ENCODE measurements at regions not wholly inside any gene's neighbourhood (a gene's known extent, or its start where the extent isn't known, plus 50 kb on each side); places are given as distances from the start of the nearest gene placed in this dataset.

GRCh38 chr4:25551605-25552004 lies 104.0 kb upstream of the SLC34A2 start:
- no peak for TF ChIP-seq EZH2 (IDR thresholded peaks at IDR 0.05; ENCODE audit: insufficient read depth, low read length)
- TF ChIP-seq CTCF (IDR thresholded peaks at IDR 0.05; ENCODE audit: insufficient read depth, low read depth, low read length) = no peak
- H3K4me1 ChIP-seq (ENCODE audit: insufficient read depth, low read length) = no peaks in the 10 kb centered on the region
- H3K4me3 ChIP-seq (ENCODE audit: insufficient read depth, low read depth, low read length) = no peak overlapping the region
- no peak overlapping the region for H3K4me2 ChIP-seq (ENCODE audit: low read length)
- H3K36me3 Mint-ChIP-seq (ENCODE audit: low read depth, unreplicated experiment) = no peaks in the 10 kb centered on the region
- H3K27me3 ChIP-seq (ENCODE audit: insufficient read depth, low read length) = no peaks in the 10 kb centered on the region
- no peak overlapping the region for H3K9ac ChIP-seq (ENCODE audit: low read length)
- FAIRE-seq (no peak), DNase-seq (ENCODE audit: low read depth) (no peak)
- H3K4me3 Mint-ChIP-seq (ENCODE audit: unreplicated experiment) = no peak overlapping the region
- no peaks in the 10 kb centered on the region for H3K79me2 ChIP-seq (ENCODE audit: insufficient read depth, low read length)
- no peaks in the 10 kb centered on the region for H3K4me1 Mint-ChIP-seq (ENCODE audit: low read depth, unreplicated experiment)
- no peaks in the 10 kb centered on the region for H3K9me3 ChIP-seq (ENCODE audit: insufficient read depth, low read depth, low read length)
- peaks cover 8% of the 10 kb centered on the region for H3K27me3 Mint-ChIP-seq (ENCODE audit: low read depth, unreplicated experiment)
- H3K27ac ChIP-seq (ENCODE audit: low read depth, low read length) = no peak overlapping the region
- no peak overlapping the region for H3K27ac Mint-ChIP-seq (ENCODE audit: unreplicated experiment)
- no peaks in the 10 kb centered on the region for H3K36me3 ChIP-seq (ENCODE audit: insufficient read depth, low read length)
- H3K9me3 Mint-ChIP-seq (ENCODE audit: unreplicated experiment) = no peaks in the 10 kb centered on the region
- H4K20me1 ChIP-seq (ENCODE audit: insufficient read depth, low read length) = no peaks in the 10 kb centered on the region
- no peak overlapping the region for H2AFZ ChIP-seq (ENCODE audit: low read depth, low read length)

- H3K9ac ChIP-seq (ENCODE audit: low read length) = no peak overlapping the region
- no peak for TF ChIP-seq EZH2 (IDR thresholded peaks at IDR 0.05; ENCODE audit: insufficient read depth, low read length)
- TF ChIP-seq CTCF (IDR thresholded peaks at IDR 0.05; ENCODE audit: insufficient read depth, low read depth, low read length) = no peak
- no peaks in the 10 kb centered on the region for H3K36me3 ChIP-seq (ENCODE audit: insufficient read depth, low read length)
- no peaks in the 10 kb centered on the region for H3K27me3 ChIP-seq (ENCODE audit: insufficient read depth, low read length)
- H3K27me3 Mint-ChIP-seq (ENCODE audit: low read depth, unreplicated experiment) = peaks cover 11% of the 10 kb centered on the region
- no peaks in the 10 kb centered on the region for H3K9me3 ChIP-seq (ENCODE audit: insufficient read depth, low read depth, low read length)
- H2AFZ ChIP-seq (ENCODE audit: low read depth, low read length) = peak overlapping the region; percentile 66
- no peak for FAIRE-seq
- no peak overlapping the region for H3K27ac ChIP-seq (ENCODE audit: low read depth, low read length)
- H3K4me2 ChIP-seq (ENCODE audit: low read length) = peak overlapping the region; percentile 78
- no peaks in the 10 kb centered on the region for H3K79me2 ChIP-seq (ENCODE audit: insufficient read depth, low read length)
- H3K4me1 ChIP-seq (ENCODE audit: insufficient read depth, low read length) = no peaks in the 10 kb centered on the region
- H3K4me1 Mint-ChIP-seq (ENCODE audit: low read depth, unreplicated experiment) = no peaks in the 10 kb centered on the region
- no peaks in the 10 kb centered on the region for H3K9me3 Mint-ChIP-seq (ENCODE audit: unreplicated experiment)
- H3K36me3 Mint-ChIP-seq (ENCODE audit: low read depth, unreplicated experiment) = no peaks in the 10 kb centered on the region
- DNase-seq (ENCODE audit: low read depth) = no peak
- no peak overlapping the region for H3K27ac Mint-ChIP-seq (ENCODE audit: unreplicated experiment)
- H3K4me3 ChIP-seq (ENCODE audit: insufficient read depth, low read depth, low read length) = no peak overlapping the region
- H3K4me3 Mint-ChIP-seq (ENCODE audit: unreplicated experiment) = no peak overlapping the region
- H4K20me1 ChIP-seq (ENCODE audit: insufficient read depth, low read length) = no peaks in the 10 kb centered on the region
Observed at GRCh38 chr4:25552580-25553271, 102.9 kb upstream of the SLC34A2 start.

GRCh38 chr4:25559508-25559907 lies 96.1 kb upstream of the SLC34A2 start:
- Histone ChIP-seq H3K4me2 (ENCODE audit: low read length) (no peak overlapping the region), H3K4me1 (ENCODE audit: insufficient read depth, low read length) (no peaks in the 10 kb centered on the region), H3K4me3 (ENCODE audit: insufficient read depth, low read depth, low read length) (no peak overlapping the region), H3K27ac (ENCODE audit: low read depth, low read length) (no peak overlapping the region), H3K27me3 (ENCODE audit: insufficient read depth, low read length) (no peaks in the 10 kb centered on the region), H3K9me3 (ENCODE audit: insufficient read depth, low read depth, low read length) (no peaks in the 10 kb centered on the region), H3K9ac (ENCODE audit: low read length) (no peak overlapping the region), H3K79me2 (ENCODE audit: insufficient read depth, low read length) (no peaks in the 10 kb centered on the region), H4K20me1 (ENCODE audit: insufficient read depth, low read length) (no peaks in the 10 kb centered on the region), H3K36me3 (ENCODE audit: insufficient read depth, low read length) (no peaks in the 10 kb centered on the region), H2AFZ (ENCODE audit: low read depth, low read length) (no peak overlapping the region)
- DNase-seq (ENCODE audit: low read depth) (no peak), FAIRE-seq (no peak)
- Mint-ChIP-seq H3K4me1 (ENCODE audit: low read depth, unreplicated experiment) (no peaks in the 10 kb centered on the region), H3K27me3 (ENCODE audit: low read depth, unreplicated experiment) (peaks cover 14% of the 10 kb centered on the region), H3K27ac (ENCODE audit: unreplicated experiment) (no peak overlapping the region), H3K36me3 (ENCODE audit: low read depth, unreplicated experiment) (no peaks in the 10 kb centered on the region), H3K9me3 (ENCODE audit: unreplicated experiment) (peaks cover 3% of the 10 kb centered on the region), H3K4me3 (ENCODE audit: unreplicated experiment) (no peak overlapping the region)
- no peak for TF ChIP-seq EZH2 (IDR thresholded peaks at IDR 0.05; ENCODE audit: insufficient read depth, low read length)
- no peak for TF ChIP-seq CTCF (IDR thresholded peaks at IDR 0.05; ENCODE audit: insufficient read depth, low read depth, low read length)

Data from astrocyte (in vitro differentiated cells and primary cell).